ENCODE measurements at regions not wholly inside any gene's neighbourhood (a gene's known extent, or its start where the extent isn't known, plus 50 kb on each side); places are given as distances from the start of the nearest gene placed in this dataset.

GRCh38 chr22:49046000-49046545 lies 781.6 kb downstream of the BRD1 start:
- DNase-seq (ENCODE audit: low spot score) = no peak

DNA sequence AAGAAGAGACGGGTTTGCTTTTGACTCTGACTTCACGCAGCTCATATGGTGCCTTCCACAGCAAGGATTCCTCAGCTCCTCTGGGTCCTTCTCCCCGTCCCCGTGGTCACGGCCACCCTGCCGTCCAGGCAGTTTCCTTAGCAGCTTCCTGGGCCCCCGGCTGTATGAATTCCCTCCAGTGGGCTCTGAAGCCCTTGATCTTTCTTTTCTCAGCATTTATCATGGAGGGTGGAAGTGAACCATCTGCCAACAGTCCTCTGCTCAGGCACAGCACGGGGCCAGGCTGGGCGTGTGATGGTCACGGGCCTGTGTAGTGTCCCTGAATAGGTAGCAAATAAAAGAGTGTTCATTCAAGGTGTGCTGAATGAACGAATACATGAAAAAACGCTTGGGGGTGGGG lies 782.4 kb downstream of the BRD1 start:
- no peak for DNase-seq (ENCODE audit: low spot score)

DNA sequence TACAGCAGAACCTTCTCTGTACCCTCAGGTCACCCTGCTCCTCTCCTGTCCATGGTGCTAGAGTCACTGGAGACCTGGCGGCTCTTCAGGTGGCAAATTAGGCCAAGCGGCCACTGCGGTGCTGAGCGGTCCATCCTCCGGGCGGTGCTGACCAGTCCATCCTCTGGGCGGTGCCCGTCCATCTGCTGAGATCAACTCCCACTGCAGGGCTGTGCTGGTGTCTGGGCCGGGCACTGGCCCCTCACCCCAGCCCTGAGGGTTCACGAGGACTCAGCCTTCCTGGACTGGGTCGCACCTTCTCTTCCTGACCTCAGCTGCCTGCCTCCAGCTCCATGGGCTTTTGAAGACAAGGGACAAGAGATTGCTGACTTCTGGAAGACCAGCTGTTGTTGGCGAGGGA lies 782.9 kb downstream of the BRD1 start:
- no peak for DNase-seq (ENCODE audit: low spot score)

DNA sequence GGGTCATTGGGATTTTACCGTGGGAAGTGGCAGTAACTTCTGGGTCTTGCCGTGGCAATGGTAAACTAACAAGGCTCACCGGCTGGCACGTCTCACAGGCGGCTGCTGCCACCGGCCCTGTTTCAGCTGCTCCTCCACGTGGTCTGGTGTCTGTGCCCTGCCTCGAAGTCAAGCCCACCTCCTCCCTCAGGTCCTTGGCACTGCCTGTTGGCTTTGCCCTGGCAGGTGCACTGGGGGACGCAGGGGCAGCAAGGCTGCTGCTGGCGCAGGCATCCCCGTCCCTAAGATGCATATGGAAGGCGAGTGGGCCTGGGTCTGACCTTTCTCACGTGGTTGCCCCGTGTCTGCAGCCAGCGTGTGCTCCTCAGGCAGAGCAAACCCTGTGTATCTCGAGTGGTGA lies 783.6 kb downstream of the BRD1 start:
- DNase-seq (ENCODE audit: low spot score) = no peak

DNA sequence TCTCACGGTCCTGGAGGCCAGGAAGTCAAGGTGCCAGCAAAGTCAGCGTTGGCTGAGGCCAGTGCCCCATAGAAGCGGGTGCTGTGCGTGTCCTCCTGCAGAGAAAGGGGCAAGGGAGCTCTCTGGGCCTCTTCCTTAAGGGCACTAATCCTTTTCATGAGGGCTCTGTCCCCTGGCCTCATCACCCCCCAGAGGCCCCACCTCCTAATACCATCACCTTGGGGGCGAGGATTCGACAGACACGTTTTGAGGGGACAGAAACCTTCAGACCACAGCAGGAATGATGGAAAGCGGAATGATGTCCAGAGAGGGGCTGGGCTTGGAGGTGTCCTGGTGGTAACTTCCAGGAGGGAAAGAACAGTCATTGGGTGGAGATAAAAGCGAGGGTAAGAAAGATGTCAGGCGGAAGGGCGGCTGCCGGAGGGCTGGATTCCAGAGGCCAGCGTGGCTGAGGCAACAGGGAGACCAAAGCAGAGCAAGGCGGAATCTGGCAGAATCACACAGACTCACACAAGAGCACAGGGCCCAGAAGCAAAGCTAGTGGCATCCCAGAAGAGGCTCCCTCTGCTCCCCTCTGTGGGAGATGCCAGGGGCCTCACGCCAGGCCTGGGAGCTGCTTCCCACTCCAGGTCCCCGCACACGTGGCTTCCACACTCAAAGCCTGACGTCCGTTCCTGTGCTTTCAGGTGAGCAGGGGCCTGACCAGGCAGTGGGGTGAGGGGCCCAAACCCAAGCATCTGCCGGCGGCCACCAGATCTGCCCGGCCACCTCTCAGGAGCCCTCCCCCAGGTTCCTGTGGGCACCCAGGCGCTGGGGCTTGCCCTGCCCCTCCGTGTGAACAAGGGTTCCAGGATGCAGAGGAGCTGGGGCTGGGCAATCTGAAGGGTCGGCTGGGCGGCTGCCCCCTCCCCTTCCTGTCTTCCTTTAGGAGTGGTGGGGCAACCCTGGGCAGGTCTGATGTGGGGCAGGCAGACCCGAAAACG lies 784.5 kb downstream of the BRD1 start:
- DNase-seq (ENCODE audit: low spot score) = no peak

DNA sequence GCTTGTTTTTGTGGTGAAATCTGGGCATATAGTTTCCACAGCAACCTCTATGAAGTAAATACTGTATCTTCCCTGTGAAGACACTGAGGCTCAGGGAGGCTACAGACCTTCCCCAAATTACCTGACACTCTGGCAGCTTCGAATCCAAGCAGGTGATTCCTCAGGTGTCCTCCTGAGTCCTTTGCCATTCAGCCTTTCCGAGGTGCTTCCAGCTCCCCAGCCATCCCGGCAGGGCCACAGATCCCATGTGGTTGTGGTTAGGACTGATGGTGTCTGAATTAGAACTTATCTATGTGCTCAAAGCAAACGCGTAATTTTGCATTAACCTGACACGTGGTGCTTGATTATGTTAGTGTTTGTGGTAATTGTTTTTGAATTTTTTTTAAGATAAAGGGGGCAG lies 785.6 kb downstream of the BRD1 start:
- DNase-seq (ENCODE audit: low spot score) = no peak

- DNase-seq (ENCODE audit: low spot score) = no peak
Observed at GRCh38 chr22:49040754-49041467, 786.8 kb downstream of the BRD1 start.

DNA sequence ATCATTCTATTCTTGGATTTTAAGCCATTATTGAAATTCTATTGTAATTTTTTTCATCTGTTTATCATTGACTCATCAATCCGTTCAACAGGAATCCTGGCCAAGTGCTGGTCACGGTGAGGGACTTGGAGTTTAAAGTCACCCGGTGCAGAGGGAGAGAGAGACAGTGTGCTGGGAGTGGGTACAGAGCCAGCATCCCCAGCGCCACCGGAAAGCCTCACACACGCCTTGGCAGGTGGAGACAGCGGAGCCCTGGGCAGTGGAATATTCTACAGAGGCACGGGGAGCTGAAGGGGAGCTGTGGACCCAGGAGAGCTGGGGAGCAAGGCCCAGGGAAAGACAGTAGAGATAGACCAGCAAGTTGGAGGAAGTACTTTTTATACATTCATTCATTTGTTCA lies 787.6 kb downstream of the BRD1 start:
- no peak for DNase-seq (ENCODE audit: low spot score)

GRCh38 chr22:49039625-49040024 lies 788.0 kb downstream of the BRD1 start:
- no peak for DNase-seq (ENCODE audit: low spot score)

DNA sequence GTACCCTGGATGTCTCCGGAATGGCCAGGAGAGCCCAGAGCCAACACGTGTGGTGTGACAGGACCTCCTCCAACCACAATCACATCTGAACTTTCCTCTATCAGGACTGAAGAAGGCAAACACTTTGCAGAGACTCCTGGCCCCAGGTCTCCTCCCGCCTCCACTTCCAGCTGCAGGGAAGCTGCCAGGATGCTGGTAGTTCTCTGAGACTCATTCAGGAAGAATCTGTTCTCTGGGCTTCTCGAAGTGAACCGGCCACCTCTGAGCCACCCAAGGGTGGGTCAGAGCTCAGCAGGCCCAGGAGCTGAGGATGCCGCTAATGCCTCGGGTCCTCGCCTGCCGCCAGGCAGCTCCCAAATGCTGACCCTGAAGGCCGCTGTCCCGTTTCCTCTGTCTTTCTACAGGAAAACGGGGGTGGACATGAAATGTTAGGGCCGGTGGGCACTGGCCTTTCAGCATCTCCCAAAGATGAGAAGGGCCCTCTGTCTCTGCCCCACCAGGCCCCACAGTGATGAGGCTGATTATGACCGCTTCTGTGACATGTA lies 789.9 kb downstream of the BRD1 start:
- no peak for DNase-seq (ENCODE audit: low spot score)

GRCh38 chr22:49036513-49036912 lies 791.2 kb downstream of the BRD1 start:
- no peak for DNase-seq (ENCODE audit: low spot score)

DNA sequence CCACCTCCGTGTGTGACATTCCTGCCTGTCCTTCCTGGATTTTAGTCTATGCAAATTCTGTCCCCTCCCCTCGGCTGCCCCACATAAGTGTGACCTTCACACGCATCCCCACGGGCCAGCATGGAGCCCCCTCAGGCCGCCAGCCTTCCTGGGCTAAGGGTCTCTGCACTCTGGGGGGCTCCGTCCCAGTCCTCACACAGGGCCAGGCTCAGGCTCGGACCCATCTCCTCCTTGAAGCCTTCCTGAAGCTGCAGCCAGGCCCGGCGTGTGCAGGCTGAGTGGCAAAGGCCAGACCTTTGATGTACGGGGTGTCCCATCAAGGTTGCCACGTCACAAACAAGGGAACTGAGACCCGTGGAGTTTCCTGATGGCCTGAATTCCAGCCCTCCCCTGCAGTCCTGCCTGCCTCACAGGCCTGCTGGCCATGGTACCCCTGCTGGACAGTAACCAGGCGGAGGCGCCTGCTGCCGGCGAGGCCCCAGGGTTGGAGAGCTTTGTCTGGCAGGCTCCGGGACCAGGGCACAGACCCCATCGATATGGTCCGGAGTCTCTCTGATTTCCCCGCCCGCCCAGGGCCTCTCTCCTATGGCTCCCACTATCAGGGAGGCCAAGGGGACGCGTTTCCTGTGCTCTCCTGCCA lies 791.7 kb downstream of the BRD1 start:
- DNase-seq (ENCODE audit: low spot score) = no peak

DNA sequence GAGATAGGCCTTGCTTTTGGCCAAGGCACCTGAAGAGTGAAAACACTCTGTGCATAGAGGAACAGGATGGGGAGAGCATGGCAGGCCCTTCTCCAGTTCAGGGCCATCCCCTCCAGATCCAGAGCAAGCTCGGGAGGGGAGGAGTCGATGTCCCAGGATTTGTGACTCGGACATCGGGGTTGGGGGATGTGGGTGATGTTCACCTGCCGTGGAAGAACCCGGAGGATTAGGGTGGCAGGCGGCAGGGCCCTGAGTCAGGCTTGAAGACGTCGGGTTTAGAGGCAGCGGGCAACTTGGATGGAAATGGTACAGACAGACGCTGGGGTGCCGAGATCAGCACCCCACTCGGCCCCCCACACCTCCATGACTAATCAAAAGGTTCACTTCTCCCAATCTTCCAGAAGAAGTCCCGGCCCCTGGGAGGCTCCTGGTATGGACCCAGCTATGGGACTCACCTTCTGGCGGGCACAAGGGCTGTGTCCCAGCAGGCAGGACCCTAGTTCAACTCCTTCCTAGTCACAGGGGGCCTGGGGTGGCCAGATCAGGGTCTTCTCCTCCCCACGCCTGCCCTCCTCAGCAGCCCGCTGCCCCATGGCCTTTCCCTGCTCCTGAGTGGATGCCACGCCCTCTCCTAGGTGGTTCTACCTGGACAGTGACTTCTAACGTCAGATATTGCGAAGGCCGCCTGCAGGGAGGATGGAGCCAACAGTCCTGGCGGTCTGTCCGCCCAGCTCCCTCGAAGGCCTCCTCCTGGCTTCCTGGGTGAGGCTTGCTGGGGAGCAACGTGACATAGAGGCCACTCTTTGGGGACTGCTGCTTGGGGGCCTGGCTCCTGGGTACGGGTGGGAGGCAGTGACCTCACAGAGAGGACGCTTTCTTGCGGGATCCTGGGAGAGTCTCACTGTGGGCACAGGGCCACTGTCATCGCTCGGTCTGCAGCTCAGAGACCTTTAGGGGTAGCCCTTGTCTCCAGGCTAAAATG lies 792.5 kb downstream of the BRD1 start:
- DNase-seq (ENCODE audit: low spot score) = no peak

DNA sequence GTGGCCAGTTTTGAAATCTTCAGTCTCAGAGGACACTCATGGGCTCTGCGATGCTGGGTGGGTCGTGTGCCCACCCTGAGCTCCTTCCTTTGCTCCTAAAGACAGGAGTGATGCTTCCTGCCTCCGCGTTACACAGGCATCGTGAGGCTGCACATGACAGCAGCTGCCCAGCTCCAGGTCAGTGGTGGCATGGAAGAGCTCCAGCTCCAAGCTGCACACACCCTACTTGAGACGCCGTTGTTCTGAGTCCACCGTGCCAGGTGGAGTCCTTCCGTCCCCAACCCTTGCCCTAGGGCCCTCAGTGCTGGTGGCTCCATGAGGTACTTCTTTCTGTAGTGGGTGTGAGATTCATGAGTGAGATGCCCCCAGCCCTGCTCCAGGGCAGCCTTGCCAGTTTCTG lies 794.1 kb downstream of the BRD1 start:
- no peak for DNase-seq (ENCODE audit: low spot score)

- no peak for DNase-seq (ENCODE audit: low spot score)
Observed at GRCh38 chr22:49032821-49033220, 794.9 kb downstream of the BRD1 start.

DNA sequence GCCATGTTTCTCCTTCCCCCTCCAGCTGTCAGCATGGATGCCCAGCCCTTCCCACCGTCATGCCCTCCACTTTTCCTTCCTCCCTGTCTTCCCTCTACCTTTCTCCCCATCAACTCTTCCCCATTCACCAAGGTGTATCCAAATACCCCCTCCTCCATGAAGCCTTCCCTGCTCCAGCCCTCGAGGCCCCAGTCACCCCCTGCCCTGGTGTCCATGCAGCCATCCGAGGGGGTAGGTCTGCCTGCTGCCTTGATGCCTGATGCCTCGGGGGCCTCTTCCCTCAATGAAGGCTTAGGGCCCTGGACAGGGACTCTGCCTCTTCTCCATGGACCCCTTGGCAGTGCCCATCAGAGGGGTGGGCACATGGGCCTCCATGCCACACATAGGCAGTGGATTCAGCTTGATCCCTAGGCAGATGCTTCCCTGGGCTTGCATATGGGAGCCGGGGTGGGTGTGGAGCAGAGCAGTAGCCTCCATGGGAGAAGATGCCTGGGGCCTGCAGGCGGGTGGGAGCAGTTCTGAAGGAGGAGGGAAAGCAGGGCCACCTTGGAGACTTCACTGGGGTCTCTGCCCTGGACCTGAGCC lies 795.8 kb downstream of the BRD1 start:
- DNase-seq (ENCODE audit: low spot score) = no peak

- no peak for DNase-seq (ENCODE audit: low spot score)
Observed at GRCh38 chr22:49028111-49028510, 799.6 kb downstream of the BRD1 start.

DNA sequence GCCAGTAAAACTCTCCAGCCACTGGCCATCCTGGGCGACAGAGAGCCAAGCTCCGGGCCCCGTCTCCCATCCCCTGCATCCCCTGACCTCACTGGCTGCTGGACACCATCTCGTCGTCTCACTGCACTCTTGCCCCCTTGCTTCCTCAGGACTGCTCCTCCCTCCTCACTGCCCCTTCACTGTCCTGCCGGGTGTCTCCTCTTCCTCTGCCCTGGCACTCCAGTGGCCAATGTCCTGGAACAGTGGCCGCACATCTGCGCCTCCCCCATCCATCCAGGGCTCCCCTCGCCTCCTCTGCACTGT lies 800.4 kb downstream of the BRD1 start:
- no peak for DNase-seq (ENCODE audit: low spot score)

DNA sequence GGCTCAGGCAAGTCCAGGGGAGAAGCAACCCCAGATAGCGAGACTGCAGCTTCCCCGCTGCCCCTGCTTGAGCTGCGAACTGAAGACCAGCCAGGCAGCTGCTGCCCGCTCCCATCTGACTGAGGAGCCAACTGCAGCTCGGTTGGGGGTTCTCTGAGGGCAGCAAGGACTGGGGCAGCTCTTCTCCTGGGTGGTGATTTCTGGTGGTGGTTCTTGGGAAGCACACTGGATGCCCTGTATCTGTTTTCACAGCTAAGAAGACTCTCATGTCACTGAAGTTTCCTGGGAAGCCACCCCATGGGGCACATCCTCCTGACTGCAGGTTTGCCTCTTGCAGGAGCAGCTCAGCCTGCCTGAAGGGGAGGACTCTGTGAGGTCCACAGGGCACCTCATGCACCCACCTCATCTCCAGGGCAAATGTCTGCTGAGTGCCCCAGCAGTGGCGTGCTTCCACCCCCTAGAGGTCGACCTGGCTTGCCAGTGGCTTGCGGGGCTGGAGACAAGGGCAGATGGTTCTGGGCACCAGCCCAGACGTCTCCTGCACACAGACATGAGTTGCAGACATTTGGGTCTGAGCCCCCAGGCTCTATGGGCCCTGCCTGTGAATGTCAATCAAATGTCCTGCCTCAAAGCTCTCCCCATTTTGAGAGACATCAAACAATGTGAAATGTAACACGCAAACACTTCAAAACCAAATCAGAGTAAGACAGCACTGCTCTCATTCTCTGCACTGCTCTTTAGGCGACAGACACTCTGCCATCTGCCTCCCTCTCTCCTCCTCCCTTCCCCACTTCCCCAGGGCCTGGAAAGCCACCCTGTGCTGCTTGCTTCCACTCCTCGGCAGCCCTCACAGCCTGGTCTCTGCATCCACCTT lies 800.9 kb downstream of the BRD1 start:
- DNase-seq (ENCODE audit: low spot score) = no peak

All from AG08395 (cell line).